ENCODE measurements at regions not wholly inside any gene's neighbourhood (a gene's known extent, or its start where the extent isn't known, plus 50 kb on each side); places are given as distances from the start of the nearest gene placed in this dataset.

- TF ChIP-seq CHD7 (IDR thresholded peaks at IDR 0.05; ENCODE audit: insufficient replicate concordance, low read length): no peak
- TF ChIP-seq HDAC2 (IDR thresholded peaks at IDR 0.05; ENCODE audit: borderline replicate concordance in 1 of 2, low read depth in 2 of 2, low read length in 2 of 2): no peak
- no peak for TF ChIP-seq SRF (IDR thresholded peaks at IDR 0.05; ENCODE audit: low read depth, low read length)
- TF ChIP-seq CBX5 (IDR thresholded peaks at IDR 0.05; ENCODE audit: low read depth, low read length): no peak
- TF ChIP-seq SIN3A (conservative IDR thresholded peaks at IDR 0.05 in 1 of 2, IDR thresholded peaks at IDR 0.05 in 1 of 2; ENCODE audit: low read depth in 1 of 2, low read length in 2 of 2): no peak
- TF ChIP-seq, protein P1, sequence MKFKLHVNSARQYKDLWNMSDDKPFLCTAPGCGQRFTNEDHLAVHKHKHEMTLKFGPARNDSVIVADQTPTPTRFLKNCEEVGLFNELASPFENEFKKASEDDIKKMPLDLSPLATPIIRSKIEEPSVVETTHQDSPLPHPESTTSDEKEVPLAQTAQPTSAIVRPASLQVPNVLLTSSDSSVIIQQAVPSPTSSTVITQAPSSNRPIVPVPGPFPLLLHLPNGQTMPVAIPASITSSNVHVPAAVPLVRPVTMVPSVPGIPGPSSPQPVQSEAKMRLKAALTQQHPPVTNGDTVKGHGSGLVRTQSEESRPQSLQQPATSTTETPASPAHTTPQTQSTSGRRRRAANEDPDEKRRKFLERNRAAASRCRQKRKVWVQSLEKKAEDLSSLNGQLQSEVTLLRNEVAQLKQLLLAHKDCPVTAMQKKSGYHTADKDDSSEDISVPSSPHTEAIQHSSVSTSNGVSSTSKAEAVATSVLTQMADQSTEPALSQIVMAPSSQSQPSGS (IDR thresholded peaks at IDR 0.05; ENCODE audit: low read length): no peak
These were observed 75.3 kb downstream of the BMP4 start (continued) for GRCh38 chr14:53881161-53881871.

Data from H1 (cell line).